ENCODE measurements at regions not wholly inside any gene's neighbourhood (a gene's known extent, or its start where the extent isn't known, plus 50 kb on each side); places are given as distances from the start of the nearest gene placed in this dataset.

GRCh38 chr12:13358391-13358905, 161.9 kb downstream of the EMP1 start:
- no peak for DNase-seq
- no peaks in the 10 kb centered on the region for H3K27me3 ChIP-seq
- intact Hi-C loops (cut with DNase I): no loop called here
- H3K27ac ChIP-seq: no peak overlapping the region
- H3K4me3 ChIP-seq: no peak overlapping the region
- H3K9ac ChIP-seq (ENCODE audit: low read depth in 2 of 2, low read length in 2 of 2): no peak overlapping the region
- H3K4me1 ChIP-seq: no peaks in the 10 kb centered on the region
- H3K9me3 ChIP-seq: no peaks in the 10 kb centered on the region
- no peaks in the 10 kb centered on the region for H3K36me3 ChIP-seq
- TF ChIP-seq CTCF (IDR thresholded peaks at IDR 0.05): no peak

- intact Hi-C loops (cut with DNase I): no loop called here
- Histone ChIP-seq H3K27me3 (no peaks in the 10 kb centered on the region), H3K4me3 (no peak overlapping the region), H3K9ac (ENCODE audit: low read depth in 2 of 2, low read length in 2 of 2) (no peak overlapping the region), H3K27ac (no peak overlapping the region), H3K36me3 (no peaks in the 10 kb centered on the region), H3K4me1 (no peaks in the 10 kb centered on the region), H3K9me3 (no peaks in the 10 kb centered on the region)
- TF ChIP-seq CTCF (IDR thresholded peaks at IDR 0.05): no peak
- DNase-seq: no peak
Measured at GRCh38 chr12:13350946-13351345, 154.4 kb downstream of the EMP1 start.

GRCh38 chr12:13350381-13350780, 153.9 kb downstream of the EMP1 start:
- H3K27ac ChIP-seq: no peak overlapping the region
- no peak overlapping the region for H3K4me3 ChIP-seq
- no peaks in the 10 kb centered on the region for H3K27me3 ChIP-seq
- no peak for TF ChIP-seq CTCF (IDR thresholded peaks at IDR 0.05)
- no peaks in the 10 kb centered on the region for H3K9me3 ChIP-seq
- no peaks in the 10 kb centered on the region for H3K36me3 ChIP-seq
- no peak overlapping the region for H3K9ac ChIP-seq (ENCODE audit: low read depth in 2 of 2, low read length in 2 of 2)
- no peaks in the 10 kb centered on the region for H3K4me1 ChIP-seq
- DNase-seq: no peak
- intact Hi-C loops (cut with DNase I): no loop called here

- Histone ChIP-seq H3K9ac (ENCODE audit: low read depth in 2 of 2, low read length in 2 of 2) (no peak overlapping the region), H3K9me3 (no peaks in the 10 kb centered on the region), H3K27me3 (no peaks in the 10 kb centered on the region), H3K4me1 (no peaks in the 10 kb centered on the region), H3K27ac (no peak overlapping the region), H3K4me3 (no peak overlapping the region), H3K36me3 (no peaks in the 10 kb centered on the region)
- no peak for TF ChIP-seq CTCF (IDR thresholded peaks at IDR 0.05)
- intact Hi-C loops (cut with DNase I): no loop called here
- DNase-seq: no peak
Measured at GRCh38 chr12:13348464-13348863, 151.9 kb downstream of the EMP1 start.

GRCh38 chr12:13347241-13348043, 150.9 kb downstream of the EMP1 start:
- Histone ChIP-seq H3K9ac (ENCODE audit: low read depth in 2 of 2, low read length in 2 of 2) (no peak overlapping the region), H3K9me3 (no peaks in the 10 kb centered on the region), H3K4me1 (no peaks in the 10 kb centered on the region), H3K27ac (no peak overlapping the region), H3K4me3 (no peak overlapping the region), H3K27me3 (no peaks in the 10 kb centered on the region), H3K36me3 (no peaks in the 10 kb centered on the region)
- intact Hi-C loops (cut with DNase I): no loop called here
- TF ChIP-seq CTCF (IDR thresholded peaks at IDR 0.05): no peak
- no peak for DNase-seq

All from colonic mucosa (tissue), 4 donors.